ENCODE measurements at regions not wholly inside any gene's neighbourhood (a gene's known extent, or its start where the extent isn't known, plus 50 kb on each side); places are given as distances from the start of the nearest gene placed in this dataset.
A peak's percentile ranks its signal among the peaks of the same experiment; 100 is the strongest.

DNA sequence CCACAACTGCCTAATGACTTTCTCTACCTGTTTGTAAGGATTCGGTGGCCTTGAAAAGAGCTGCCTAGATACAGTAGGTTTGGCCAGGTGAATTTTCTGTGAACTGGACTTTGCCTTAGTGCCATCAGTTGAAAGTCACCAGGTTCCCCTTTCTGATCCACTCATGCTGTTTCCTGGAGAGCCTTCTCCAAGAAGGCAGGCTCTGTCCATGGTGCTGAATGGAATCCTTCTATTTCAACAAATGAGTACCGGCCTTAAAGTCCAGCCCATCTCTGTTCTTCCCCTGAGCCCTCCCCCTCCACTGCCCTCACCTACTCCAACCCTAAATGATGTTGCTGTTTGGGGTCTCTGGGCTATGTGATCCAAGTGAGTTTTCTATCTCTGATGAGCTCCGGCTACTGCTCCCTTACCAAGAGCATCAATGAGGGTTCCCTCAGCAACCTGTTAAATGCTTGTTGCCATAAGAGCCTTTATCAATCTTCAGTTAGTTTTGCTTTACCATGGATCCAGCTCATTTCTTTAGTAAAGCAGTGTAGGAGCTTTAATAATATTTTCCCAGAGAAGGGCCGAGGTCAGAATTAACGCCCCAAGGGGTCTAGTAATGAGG lies 500.4 kb downstream of the PTPRU start:
- DNase-seq (ENCODE audit: extremely low read depth, low read depth), result peak; percentile 21

DNA sequence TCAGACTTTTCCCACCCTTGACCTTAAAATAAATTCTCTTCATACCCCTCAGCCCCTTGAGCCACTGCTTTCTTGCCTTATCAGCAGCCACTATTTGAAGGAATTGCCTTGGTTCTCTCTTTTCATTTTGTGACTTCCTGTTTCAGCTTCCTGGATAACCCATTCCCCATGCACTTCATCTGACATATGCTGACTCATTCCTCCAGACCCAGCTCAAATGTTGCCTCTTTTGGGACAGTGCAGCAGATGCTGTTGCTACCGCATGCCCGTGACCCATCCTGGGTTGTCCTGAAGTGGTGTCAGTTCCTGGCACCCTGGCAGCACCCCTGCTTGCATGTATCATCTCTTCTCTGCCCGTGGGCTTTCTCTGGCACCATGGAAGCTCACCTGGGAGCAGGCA lies 496.1 kb downstream of the PTPRU start:
- no peak for DNase-seq (ENCODE audit: extremely low read depth, low read depth)

DNA sequence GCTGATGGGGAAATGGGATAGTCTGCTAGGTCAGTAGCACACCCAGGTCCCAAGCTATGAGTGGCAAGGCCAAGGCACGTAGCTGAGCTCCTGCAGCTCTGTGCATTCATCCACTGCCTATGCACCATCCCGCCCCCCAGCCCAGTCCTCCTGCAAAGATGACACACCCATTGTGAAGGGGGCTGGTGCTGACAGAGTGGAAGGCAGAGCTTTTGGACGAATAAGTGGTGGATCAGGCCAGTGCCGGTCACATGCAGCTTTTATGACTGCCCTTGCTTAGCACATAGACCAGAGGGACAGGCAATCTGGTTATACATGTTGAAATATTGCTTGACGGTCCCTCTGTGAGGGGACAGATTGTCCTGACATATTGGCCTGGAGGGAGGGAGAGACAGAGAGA lies 494.3 kb downstream of the PTPRU start:
- DNase-seq (ENCODE audit: extremely low read depth, low read depth), result no peak

DNA sequence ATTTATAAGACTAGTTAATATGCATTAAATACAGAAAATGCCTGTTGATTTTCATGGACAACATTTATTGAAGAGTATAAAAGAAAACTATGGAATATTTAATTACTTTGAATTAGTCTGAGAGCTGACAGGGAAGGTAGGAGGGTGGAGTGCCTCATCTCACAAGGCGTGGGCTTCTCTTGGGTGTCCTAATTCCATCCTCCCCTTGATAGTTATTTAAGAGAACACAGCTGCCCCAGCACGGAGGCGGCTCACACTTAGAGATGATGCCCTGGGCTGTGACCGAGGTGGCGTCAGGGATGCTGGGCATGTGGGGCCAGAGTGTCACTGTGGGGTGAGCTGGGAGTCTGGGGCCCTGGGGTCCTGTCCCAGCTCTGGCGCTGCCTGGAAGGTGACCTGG lies 493.0 kb downstream of the PTPRU start:
- DNase-seq (ENCODE audit: extremely low read depth, low read depth), result no peak

- no peak for DNase-seq (ENCODE audit: extremely low read depth, low read depth)
These were observed 492.4 kb downstream of the PTPRU start for GRCh38 chr1:29728703-29729102.

DNA sequence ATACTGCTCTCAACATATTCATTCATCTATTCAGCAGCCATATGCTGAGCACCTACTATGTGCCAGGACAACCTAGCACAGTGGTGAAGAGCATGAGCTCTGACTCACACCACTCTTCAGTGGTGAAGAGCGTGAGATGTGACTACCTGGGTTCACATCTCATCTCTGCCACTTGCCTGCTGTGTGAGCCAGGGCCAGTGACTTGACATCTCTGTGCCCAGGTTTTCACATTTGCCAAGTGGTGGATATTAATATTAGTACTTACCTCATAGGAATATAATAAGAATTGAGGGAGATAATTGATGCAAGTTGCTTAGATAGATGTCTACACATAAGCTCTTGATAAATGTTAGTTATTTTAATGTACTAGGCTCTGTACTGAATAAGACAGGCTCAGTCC lies 488.9 kb downstream of the PTPRU start:
- no peak for DNase-seq (ENCODE audit: extremely low read depth, low read depth)

GRCh38 chr1:29722598-29722997 lies 486.3 kb downstream of the PTPRU start:
- DNase-seq (ENCODE audit: extremely low read depth, low read depth), result no peak

GRCh38 chr1:29719253-29719652 lies 482.9 kb downstream of the PTPRU start:
- no peak for DNase-seq (ENCODE audit: extremely low read depth, low read depth)

DNA sequence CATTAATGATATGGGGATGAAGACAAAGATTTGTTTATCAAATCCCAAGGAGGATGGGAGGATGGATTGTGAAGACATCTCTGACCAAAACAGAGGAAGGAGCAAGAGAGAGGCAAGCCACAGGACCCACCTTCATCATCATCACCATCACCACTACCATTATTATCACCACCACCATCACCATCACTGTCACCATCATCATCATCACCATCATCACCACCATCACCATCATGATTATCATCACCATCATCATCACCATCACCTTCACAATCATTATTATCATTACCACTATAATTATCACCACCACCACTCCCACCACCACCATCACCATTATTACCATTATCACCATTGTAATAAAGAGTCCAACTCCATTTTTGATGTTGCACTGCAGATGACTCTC lies 482.5 kb downstream of the PTPRU start:
- DNase-seq (ENCODE audit: extremely low read depth, low read depth), result no peak

GRCh38 chr1:29716306-29716705 lies 480.0 kb downstream of the PTPRU start:
- DNase-seq (ENCODE audit: extremely low read depth, low read depth), result no peak

- DNase-seq (ENCODE audit: extremely low read depth, low read depth), result no peak
These were observed 477.5 kb downstream of the PTPRU start for GRCh38 chr1:29713857-29714256.

DNA sequence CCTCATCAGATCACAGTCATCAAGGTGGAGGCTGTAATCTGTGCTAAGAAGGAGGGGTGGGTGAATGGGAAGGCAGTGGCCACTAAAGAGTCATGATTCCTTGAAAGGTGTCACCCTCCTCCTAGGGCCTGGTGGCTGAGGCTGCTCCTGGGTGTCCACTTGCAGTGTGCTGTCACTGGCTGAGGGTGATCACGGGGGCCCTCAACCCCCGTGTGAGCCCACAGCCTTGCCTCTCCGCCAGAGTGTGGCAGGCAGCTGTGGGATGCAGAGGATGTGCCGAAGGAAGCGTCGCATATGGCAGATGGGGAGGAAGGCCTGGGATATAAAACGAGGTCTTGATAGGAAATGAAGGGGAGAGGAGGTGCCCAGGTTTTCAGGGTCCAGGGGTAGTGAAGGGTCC lies 476.5 kb downstream of the PTPRU start:
- no peak for DNase-seq (ENCODE audit: extremely low read depth, low read depth)

DNA sequence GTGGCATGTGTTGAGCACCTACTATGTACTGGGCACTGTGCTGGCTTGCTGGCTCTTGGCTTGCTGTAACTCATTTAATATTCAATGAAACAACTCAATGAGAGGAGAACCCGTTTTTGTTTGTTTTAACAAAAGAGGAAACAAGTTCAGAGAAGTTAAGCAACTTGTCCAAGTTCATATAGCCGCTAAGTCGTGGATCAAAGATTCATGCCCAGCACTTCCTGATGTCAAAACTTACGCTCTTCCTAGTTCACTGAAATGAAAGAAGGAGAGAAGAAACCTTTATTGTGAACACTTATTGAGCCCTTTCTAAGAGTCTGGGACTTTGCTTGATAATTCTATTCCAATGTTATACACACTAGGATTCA lies 475.9 kb downstream of the PTPRU start:
- DNase-seq (ENCODE audit: extremely low read depth, low read depth), result no peak

DNA sequence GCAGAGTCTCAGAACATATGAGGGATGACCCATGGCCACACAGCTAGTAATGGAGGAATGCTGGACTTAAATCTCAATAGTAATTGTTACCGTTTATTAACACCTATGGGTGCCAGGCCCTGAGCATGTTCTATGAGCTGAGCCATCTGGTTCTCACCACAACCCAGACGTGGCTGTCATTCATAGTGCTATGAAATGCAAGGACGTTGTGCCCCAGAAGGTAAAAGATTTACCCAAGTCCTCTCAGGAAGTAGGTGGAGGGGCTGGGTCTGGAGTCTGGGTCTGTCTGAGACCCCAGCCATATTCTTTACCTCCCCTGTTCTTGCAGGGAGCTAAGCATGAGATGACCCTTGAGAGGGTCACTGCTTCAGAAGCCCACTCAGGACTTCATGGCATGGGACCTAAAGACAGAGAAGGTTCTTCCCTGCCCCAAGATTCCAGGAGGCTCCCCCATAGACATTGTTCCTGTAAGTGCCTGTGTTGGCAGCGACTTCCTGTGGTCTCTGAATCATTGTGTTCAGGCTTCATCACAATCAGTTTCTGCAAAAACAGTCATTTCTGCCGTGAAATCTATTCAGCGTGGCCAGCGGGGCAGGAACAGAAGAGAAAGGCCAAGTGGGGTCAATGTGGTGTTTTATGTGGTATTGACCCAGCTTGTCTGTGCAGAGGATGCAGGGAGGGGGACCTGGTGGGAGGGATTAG lies 475.4 kb downstream of the PTPRU start:
- no peak for DNase-seq (ENCODE audit: extremely low read depth, low read depth)

GRCh38 chr1:29709704-29710280 lies 473.5 kb downstream of the PTPRU start:
- no peak for DNase-seq (ENCODE audit: extremely low read depth, low read depth)

DNA sequence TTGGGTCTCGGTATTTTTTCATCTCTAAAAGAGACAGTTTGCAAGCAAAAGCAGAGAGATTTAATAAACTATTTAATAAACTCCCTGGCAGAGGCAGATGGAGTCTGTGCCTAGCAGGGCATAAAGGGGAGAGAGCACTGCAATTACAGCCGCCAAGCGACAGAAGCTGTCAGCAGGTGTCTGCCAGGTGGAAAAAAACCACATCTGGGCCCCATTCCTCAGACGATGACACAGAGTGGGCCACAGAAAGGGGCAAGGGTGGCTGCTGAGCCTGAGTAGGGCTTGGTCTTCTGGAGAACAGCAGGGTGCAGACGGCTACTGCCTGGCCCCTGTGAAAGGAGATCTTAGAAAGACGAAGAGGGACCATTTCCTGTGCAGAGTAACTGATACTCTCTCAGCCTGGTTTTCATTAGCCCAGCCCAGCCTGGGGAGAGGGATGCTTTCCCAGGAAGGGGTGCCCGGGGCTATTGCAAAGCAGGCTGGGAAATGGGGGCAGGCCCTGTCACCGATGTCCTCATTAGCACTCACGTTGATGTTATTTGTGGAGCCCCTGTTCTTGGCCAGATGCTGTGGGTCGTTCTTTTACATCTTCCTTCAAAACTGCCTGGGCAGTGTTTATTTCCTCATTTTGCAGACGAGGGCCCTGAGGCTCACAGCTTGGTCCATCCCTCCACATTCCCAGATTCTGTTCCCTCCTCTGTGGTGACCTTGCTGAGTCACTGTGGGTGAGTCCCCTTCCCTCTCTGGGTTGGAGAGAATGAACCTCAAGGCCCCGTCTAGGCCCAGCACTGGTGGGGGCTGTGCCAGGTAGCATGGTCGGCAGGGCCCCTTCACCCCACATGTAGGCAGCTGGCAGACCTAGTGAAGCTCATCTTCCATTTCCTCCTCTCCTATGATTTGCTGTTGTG lies 472.7 kb downstream of the PTPRU start:
- DNase-seq (ENCODE audit: extremely low read depth, low read depth), result no peak

GRCh38 chr1:29708381-29708780 lies 472.1 kb downstream of the PTPRU start:
- no peak for DNase-seq (ENCODE audit: extremely low read depth, low read depth)

GRCh38 chr1:29707796-29708195 lies 471.5 kb downstream of the PTPRU start:
- no peak for DNase-seq (ENCODE audit: extremely low read depth, low read depth)

DNA sequence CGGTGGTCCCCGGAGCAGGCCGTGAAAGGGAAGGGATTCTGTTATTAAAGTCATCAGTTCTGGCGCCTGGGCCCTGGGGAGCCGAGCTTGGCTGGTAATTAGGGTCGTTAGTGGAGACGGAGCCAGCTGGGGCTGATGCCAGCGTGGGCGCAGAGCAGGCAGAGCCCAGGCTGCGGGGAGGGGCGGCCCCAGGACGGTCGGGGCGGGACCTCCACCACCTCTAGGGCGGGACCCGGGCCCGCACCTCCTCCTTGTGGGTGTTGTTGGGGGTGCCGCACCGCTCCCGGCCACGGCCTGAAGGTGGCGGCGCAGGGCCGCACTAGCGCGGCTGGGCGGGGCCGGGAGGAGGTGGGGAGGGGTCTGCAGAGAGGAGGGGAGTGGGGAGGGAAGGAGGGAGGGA lies 470.6 kb downstream of the PTPRU start:
- no peak for DNase-seq (ENCODE audit: extremely low read depth, low read depth)

DNA sequence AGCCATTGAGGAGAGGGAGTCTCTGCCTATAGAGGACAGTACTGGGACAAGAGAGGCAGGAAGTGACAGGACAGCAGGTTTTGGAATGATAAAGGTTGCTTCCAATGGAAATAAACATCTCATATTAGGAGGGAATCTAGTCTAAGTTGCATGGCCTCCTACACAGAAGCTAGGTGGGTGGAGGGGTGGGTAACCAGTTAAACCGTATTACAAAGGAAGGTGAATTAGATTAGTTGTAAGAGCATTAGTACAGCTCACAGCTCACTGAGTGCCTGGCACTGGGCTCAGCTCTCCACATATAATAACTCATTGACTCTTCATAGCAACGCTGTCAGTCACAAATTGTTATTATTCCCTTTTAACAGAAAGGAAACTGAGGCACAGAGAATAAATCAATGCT lies 468.1 kb downstream of the PTPRU start:
- DNase-seq (ENCODE audit: extremely low read depth, low read depth), result no peak

DNA sequence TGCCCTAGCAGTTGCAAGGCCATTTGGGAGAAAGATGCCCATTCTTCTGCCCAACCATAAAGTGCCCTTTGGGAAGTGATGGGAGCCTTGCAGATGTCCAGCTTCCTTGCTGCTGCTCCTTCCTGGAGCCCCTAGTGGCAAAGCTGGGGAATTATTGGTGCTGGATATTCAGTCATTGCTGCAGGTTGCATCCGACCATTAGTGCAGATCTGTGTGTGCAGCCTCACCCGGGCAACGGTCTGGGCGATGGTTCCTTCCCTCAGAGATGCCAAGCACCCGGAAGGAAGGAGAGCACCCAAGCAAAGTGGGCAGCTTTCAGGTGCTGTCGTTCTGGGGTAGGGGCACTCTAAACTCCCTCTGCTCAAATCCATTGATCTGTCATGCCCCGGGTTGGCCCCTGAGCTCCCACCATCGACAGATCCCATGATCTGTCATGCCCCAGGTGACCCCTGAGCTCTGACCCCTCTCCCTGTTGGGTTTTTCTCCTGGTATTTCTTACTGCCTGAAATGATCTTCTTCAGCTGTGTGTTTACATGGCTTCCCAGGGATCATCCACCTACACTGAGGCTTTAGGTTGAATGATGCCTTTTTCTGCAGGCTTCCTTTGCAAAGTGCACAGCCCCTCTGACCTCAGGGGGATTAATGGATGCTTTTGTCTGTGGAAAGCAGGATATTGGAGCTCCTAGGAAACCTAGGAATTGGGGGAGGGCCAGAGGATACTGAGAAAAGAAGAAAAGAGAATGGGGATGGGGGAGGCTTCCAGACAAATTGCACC lies 467.5 kb downstream of the PTPRU start:
- no peak for DNase-seq (ENCODE audit: extremely low read depth, low read depth)

Measured in NCI-H460 (cell line).